ENCODE measurements at regions not wholly inside any gene's neighbourhood (a gene's known extent, or its start where the extent isn't known, plus 50 kb on each side); places are given as distances from the start of the nearest gene placed in this dataset.
"Not testable (repeated sequence)": the region's sequence is repeated elsewhere in the genome, so short reads cannot be mapped to it uniquely, and the experiment has no call there.

DNA sequence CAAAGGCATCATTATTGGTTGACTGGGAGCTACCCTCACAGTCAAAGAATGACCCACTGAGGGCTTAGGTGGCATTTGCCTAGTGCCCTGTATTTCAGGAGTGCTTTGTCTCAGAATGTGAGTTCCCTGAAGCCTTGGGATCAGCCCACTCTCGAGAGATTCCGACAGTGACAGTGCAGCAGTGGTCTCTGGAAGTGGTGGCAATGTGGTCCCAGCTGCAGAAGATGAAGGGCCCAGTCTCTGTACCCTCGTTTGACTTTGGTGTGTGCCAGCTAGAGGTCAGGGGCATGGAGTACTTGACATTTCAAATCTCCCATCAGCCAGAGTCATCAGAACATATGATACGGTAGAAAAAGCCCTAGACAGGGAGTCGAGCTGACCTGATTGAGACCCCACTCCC lies 153.7 kb downstream of the EFNB1 start:
- H3K4me3 ChIP-seq (ENCODE audit: control insufficient read depth, low read depth, low read length) = no peak overlapping the region
- no peak for TF ChIP-seq CTCF (IDR thresholded peaks at IDR 0.05; ENCODE audit: control insufficient read depth, insufficient read depth, low read depth, low read length, missing control alignments)
- DNase-seq (ENCODE audit: low read depth) = no peak

DNA sequence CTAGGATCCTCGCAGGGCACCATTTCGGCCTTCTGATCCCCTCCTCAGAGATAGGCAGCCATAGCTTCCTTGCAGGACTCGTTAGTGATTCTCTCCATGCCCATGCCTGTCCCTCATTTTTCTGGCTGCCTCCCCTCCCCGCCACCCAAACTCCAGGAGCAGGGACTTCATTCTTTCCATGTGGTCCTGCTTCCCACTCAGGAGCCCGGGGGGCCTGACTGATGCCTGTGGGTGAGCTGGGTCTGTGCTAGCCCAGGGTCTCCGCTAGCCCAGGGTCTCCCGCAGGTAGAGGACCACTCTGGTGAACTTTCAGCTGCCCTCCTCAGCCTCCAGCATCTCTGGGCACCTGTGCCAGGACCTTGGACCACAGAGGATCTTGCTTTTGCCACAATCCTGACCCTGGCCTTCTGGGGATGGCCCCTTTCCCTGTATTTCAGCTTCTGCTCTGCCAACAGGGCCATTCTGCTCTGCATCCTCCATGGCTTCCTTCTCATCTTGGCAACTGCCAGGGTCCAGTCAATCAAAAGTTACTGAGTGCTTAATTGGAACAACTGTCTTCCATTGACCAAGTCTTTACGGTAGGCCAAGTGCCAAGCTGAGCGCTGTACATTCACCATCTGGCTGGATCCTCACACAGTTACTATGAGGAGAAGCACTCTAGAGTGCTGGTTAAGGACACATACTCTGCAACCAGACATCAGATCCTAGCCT lies 152.2 kb downstream of the EFNB1 start:
- TF ChIP-seq CTCF (IDR thresholded peaks at IDR 0.05; ENCODE audit: control insufficient read depth, insufficient read depth, low read depth, low read length, missing control alignments) = no peak
- no peak for DNase-seq (ENCODE audit: low read depth)
- no peak overlapping the region for H3K4me3 ChIP-seq (ENCODE audit: control insufficient read depth, low read depth, low read length)

DNA sequence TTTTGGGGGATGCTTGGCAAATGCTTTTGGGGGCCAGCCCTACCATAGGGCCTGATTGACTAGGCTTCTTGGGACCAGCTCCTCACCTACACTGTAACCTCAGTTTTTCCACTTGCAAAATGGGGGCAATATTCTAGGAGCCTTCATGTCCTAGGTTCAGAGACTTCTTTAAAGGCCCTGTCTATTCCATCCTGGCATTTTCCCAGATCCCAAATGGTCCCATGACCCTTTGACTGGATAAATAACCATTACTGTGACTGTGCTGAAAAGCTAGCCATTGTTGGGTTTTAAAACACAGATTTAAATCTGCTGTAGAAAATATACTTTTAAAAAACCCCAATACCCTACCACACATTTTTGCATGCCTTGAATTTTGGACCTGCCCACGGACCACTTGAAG lies 149.8 kb downstream of the EFNB1 start:
- no peak for TF ChIP-seq CTCF (IDR thresholded peaks at IDR 0.05; ENCODE audit: control insufficient read depth, insufficient read depth, low read depth, low read length, missing control alignments)
- no peak overlapping the region for H3K4me3 ChIP-seq (ENCODE audit: control insufficient read depth, low read depth, low read length)
- no peak for DNase-seq (ENCODE audit: low read depth)

DNA sequence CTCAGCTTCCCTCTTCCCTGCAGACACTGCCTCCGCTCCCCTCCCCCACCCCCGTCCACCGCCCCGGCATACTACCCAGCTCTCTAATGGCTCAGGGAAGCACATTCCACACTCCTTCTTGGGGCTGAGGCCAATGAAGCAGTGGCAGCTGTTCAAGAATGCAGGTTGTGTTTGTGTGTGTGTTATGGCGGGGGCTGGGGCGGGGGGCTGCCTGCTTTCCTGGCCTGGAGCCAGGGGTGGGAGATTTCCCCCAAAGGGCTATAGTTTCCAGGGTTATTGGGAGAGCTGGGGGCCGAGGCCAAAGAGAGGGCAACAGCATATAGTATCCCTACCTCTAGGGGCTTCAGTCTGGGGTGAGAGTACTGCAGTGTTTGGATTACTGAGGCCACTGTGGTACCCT lies 149.4 kb downstream of the EFNB1 start:
- no peak for DNase-seq (ENCODE audit: low read depth)
- no peak for TF ChIP-seq CTCF (IDR thresholded peaks at IDR 0.05; ENCODE audit: control insufficient read depth, insufficient read depth, low read depth, low read length, missing control alignments)
- no peak overlapping the region for H3K4me3 ChIP-seq (ENCODE audit: control insufficient read depth, low read depth, low read length)

GRCh38 chrX:68953331-68953730 lies 124.5 kb downstream of the EFNB1 start:
- no peak for TF ChIP-seq CTCF (IDR thresholded peaks at IDR 0.05; ENCODE audit: control insufficient read depth, insufficient read depth, low read depth, low read length, missing control alignments)
- H3K4me3 ChIP-seq (ENCODE audit: control insufficient read depth, low read depth, low read length) = no peak overlapping the region
- DNase-seq (ENCODE audit: low read depth) = no peak

- DNase-seq (ENCODE audit: low read depth); H3K4me3 ChIP-seq (ENCODE audit: control insufficient read depth, low read depth, low read length): not testable (repeated sequence)
Measured at GRCh38 chrX:68951942-68952619, 123.3 kb downstream of the EFNB1 start.

GRCh38 chrX:68950937-68951336 lies 122.1 kb downstream of the EFNB1 start:
- H3K4me3 ChIP-seq (ENCODE audit: control insufficient read depth, low read depth, low read length) = no peak overlapping the region
- DNase-seq (ENCODE audit: low read depth) = no peak
- no peak for TF ChIP-seq CTCF (IDR thresholded peaks at IDR 0.05; ENCODE audit: control insufficient read depth, insufficient read depth, low read depth, low read length, missing control alignments)

All from AG09309 (cell line).